Heart left ventricle (tissue), 13 donors: ENCODE measurements at regions not wholly inside any gene's neighbourhood (a gene's known extent, or its start where the extent isn't known, plus 50 kb on each side); places are given as distances from the start of the nearest gene placed in this dataset.

Experiments used
- CTCF ChIP-seq, 12 donors: fragments of 200-600 bp; sonication (generic) in 4 of 12; IDR thresholded peaks; one replicate each; pipeline versions ENCODE4 v1.5.0 to v1.8.0; 2018 to 2022; ENCODE audit warnings: antibody characterized with exemption in 12 of 12, mild to moderate bottlenecking in 5 of 12
- POLR2A ChIP-seq, 2 donors: fragments of 450-650 bp; IDR thresholded peaks; one replicate each; pipeline ENCODE4 v1.6.1; 2017; ENCODE audit warnings: antibody characterized with exemption in 2 of 2, mild to moderate bottlenecking in 2 of 2, moderate library complexity in 2 of 2
- donor health status: ischemic (EF 13 %, LVEDD 7.1; RV severe dilation, severe dysfunction).
- donor health status: DM: no; HTN: yes; CAD: no.
- donor health status: DM: no; HTN: no; CAD: no.
- donor health status: ischemic (EF 25% LVEDD 6.9; RV normal size, moderate dysfunction).
- donor health status: ischemic (EF 25% LVEDD 5.7; RV mildly dilated, moderate dysfunction).
- donor health status: ischemic (EF 35%, LVEDD 5.7; RV mildly dilated, moderate dysfunction).
- donor health status: nonischemic (EF 11% LVEDD 7.7; RV severe dilation, severe dysfunction).
- donor health status: DM: yes; HTN: yes; CAD: no.
- donor health status: PGD.
- donor health status: ischemic (EF 29% LVEDD 5.4; RV normal size, mild dysfunction).
- donor health status: nonischemic (EF 23%, LVEDD 6.1; RV moderate dilation, normal function).

DNA sequence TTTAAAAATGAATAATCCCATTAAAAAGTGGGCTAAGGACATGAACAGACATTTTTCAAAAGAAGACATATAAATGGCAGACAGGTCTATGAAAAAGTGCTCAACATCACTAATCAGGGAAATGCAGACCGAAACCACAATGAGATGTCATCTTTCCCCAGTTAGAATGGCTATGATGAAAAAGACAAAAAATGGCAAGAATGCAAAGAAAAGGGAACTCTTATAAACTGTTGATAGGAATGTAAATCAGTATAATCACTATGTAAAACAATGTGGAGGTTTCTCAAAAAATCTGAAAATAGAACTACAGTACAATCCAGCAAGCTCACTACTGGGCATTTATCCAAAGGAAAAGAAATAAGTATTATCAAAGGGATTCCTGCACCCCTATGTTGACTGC, 169.2 kb downstream of the METTL4 start:
- TF ChIP-seq POLR2A (IDR thresholded peaks at IDR 0.05) (no peak), CTCF (IDR thresholded peaks at IDR 0.05) (no peak)
